CD4-positive, alpha-beta memory T cell (primary cell): ENCODE measurements at regions not wholly inside any gene's neighbourhood (a gene's known extent, or its start where the extent isn't known, plus 50 kb on each side); places are given as distances from the start of the nearest gene placed in this dataset.

Experiments
- CTCF ChIA-PET: fragments of 350-600 bp; sonication (Branson Sonifier 250); formaldehyde crosslinking; loops from one replicate; lab custom pipeline; 2021; ENCODE audit warnings: inconsistent platforms; ENCODE audit not compliant: partially characterized antibody; lab: Charles Lee
- POLR2A ChIA-PET: fragments of 350-600 bp; sonication (Branson Sonifier 250); formaldehyde crosslinking; loops from one replicate; lab custom pipeline; 2021; ENCODE audit not compliant: partially characterized antibody; lab: Charles Lee
- DNase-seq, 5 donors: peaks; one replicate each; pipeline versions ENCODE4 v3.0.0 to v3.0.0-alpha.2; 2020 to 2022; ENCODE audit warnings: mixed read lengths in 1 of 5
- H3K27ac ChIP-seq: one replicate; pipeline ENCODE4 v1.7.0; 2013; ENCODE audit warnings: low read depth, low read length
- H3K27me3 ChIP-seq: 2 replicates; pipeline ENCODE4 v1.7.0; 2013; ENCODE audit warnings: mild to moderate bottlenecking, low read length, moderate library complexity; ENCODE audit not compliant: insufficient read depth
- H3K36me3 ChIP-seq: 2 replicates; pipeline ENCODE4 v1.7.0; 2013; ENCODE audit warnings: mild to moderate bottlenecking, low read length, moderate library complexity; ENCODE audit not compliant: insufficient read depth
- H3K4me1 ChIP-seq: 2 replicates; pipeline ENCODE4 v1.7.0; 2013; ENCODE audit warnings: mild to moderate bottlenecking, low read length, moderate library complexity; ENCODE audit not compliant: insufficient read depth
- H3K4me3 ChIP-seq, 2 donors: one replicate each; pipeline ENCODE4 v1.7.0; 2013; ENCODE audit warnings: low read length in 2 of 2, mild to moderate bottlenecking in 1 of 2
- H3K9me3 ChIP-seq, 2 donors: one replicate each; pipeline ENCODE4 v1.7.0; 2013; ENCODE audit warnings: low read length in 2 of 2, control low read depth in 1 of 2; ENCODE audit not compliant: control insufficient read depth in 1 of 2
- H3K27ac Mint-ChIP-seq, 7 donors: one replicate each; pipeline ENCODE4 v1.8.0; 2020 to 2021; ENCODE audit warnings: mixed read lengths in 7 of 7, mild to moderate bottlenecking in 6 of 7, inconsistent platforms in 3 of 7, moderate library complexity in 3 of 7
- H3K27me3 Mint-ChIP-seq, 2 donors: one replicate each; pipeline ENCODE4 v1.8.0; 2020 to 2021; ENCODE audit warnings: mixed read lengths in 2 of 2
- H3K36me3 Mint-ChIP-seq, 2 donors: one replicate each; pipeline ENCODE4 v1.8.0; 2020 to 2021; ENCODE audit warnings: mixed read lengths in 2 of 2, inconsistent platforms in 1 of 2, mild to moderate bottlenecking in 1 of 2
- H3K4me1 Mint-ChIP-seq, 4 donors: one replicate each; pipeline ENCODE4 v1.8.0; 2020 to 2021; ENCODE audit warnings: mixed read lengths in 4 of 4, mild to moderate bottlenecking in 1 of 4
- H3K4me3 Mint-ChIP-seq, 8 donors: one replicate each; pipeline ENCODE4 v1.8.0; 2020 to 2021; ENCODE audit warnings: mixed read lengths in 8 of 8, mild to moderate bottlenecking in 7 of 8, moderate library complexity in 6 of 8, inconsistent platforms in 3 of 8
- H3K9me3 Mint-ChIP-seq, 8 donors: one replicate each; pipeline ENCODE4 v1.8.0; 2020 to 2021; ENCODE audit warnings: mixed read lengths in 8 of 8, mild to moderate bottlenecking in 5 of 8, inconsistent platforms in 3 of 8, moderate library complexity in 1 of 8
- intact Hi-C: fragments of 100-400 bp; cut with micrococcal nuclease; formaldehyde crosslinking; loops from one replicate; pipeline ENCODE4 v1.15.1; 2023

DNA sequence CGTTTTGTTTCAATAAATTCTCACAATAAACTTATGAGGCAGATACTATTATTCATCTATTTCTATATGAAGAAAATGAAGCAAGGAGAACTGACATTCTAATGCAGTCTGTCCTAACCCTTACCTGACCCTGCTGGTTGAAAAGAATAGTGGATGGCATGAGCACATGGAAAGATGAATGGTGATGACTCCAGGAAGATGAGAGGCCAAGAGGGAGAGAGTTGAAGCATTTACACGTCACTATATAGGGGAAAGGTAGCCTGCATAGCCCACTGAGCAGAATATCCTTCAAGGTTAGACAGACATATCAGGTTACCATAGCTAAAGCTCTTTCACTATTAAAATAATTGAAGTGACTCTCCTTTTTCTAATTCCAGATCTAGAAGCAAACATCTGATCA lies 163.9 kb upstream of the CDK1 start:
- Mint-ChIP-seq H3K4me1 (peaks cover 18 to 39% (median 28%) of the 10 kb centered on the region in 4 donors), H3K27me3 (no peaks in the 10 kb centered on the region), H3K4me3 (no peak overlapping the region), H3K36me3 (peaks cover 15 to 21% of the 10 kb centered on the region in 2 donors), H3K27ac (no peak overlapping the region), H3K9me3 (no peaks in the 10 kb centered on the region)
- Histone ChIP-seq H3K4me3 (no peak overlapping the region), H3K9me3 (no peaks in the 10 kb centered on the region), H3K36me3 (no peaks in the 10 kb centered on the region), H3K27ac (no peak overlapping the region), H3K27me3 (no peaks in the 10 kb centered on the region), H3K4me1 (no peaks in the 10 kb centered on the region)
- CTCF ChIA-PET, result interaction anchor here (1.2 kb wide), 1 partner anchor 11 kb away, joined by 3 read pairs; no protein-coding TSS in a partner anchor
- intact Hi-C loops, result no loop called here
- POLR2A ChIA-PET, result no interaction called here
- DNase-seq, result no peak

DNA sequence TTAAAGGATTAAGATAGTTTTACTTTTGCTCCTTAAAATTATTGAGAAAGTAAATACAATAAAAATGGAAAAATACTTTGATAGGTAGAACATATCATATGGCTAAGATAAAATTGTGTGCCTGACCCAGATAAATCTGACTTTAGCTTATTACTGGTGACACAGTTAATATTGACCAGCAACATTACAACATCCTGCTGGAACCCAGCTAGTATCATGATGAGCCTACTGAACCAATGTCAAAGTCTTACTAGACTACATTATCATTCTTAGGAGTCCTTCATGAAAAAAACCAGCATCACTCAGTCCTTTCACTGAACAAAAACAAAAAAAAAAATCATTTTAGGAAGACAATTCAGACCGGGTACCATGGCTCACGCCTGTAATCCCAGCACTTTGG lies 164.8 kb upstream of the CDK1 start:
- intact Hi-C loops, result no loop called here
- Mint-ChIP-seq H3K4me1 (peaks cover 14 to 37% (median 24%) of the 10 kb centered on the region in 4 donors), H3K9me3 (no peaks in the 10 kb centered on the region), H3K27ac (no peak overlapping the region), H3K36me3 (peaks cover 18 to 28% of the 10 kb centered on the region in 2 donors), H3K4me3 (no peak overlapping the region), H3K27me3 (no peaks in the 10 kb centered on the region)
- H3K4me1 ChIP-seq, result no peaks in the 10 kb centered on the region
- H3K27me3 ChIP-seq, result no peaks in the 10 kb centered on the region
- DNase-seq, result no peak
- H3K27ac ChIP-seq, result no peak overlapping the region
- H3K9me3 ChIP-seq, result no peaks in the 10 kb centered on the region
- H3K36me3 ChIP-seq, result no peaks in the 10 kb centered on the region
- ChIA-PET CTCF (interaction anchor here (1.2 kb wide), 1 partner anchor 10 kb away, joined by 3 read pairs; no protein-coding TSS in a partner anchor), POLR2A (no interaction called here)
- H3K4me3 ChIP-seq, result no peak overlapping the region

DNA sequence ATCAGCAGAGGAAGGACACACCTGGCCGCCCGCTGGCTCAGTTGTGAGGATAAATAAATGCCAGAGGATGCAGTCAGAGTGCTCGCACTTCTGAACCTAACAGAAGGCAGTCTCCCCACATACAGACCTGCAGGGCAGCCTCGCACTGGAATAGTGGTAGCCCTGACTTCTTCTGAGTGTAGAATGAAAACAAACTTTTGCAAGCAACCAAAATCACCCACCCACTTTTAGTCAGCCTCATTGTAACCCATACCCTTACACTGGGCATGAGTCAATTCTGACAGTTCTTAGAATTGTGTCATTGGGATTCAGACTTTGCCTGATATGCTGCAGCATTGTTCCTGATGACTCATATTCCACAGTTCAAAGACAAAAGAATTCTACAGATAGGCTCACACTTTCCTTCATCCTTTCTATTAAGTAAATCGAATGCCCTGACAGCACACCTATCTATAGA lies 167.0 kb upstream of the CDK1 start:
- Mint-ChIP-seq H3K27me3 (no peaks in the 10 kb centered on the region), H3K4me1 (peaks cover 12 to 34% (median 20%) of the 10 kb centered on the region in 4 donors), H3K36me3 (peaks cover 18 to 35% of the 10 kb centered on the region in 2 donors), H3K9me3 (no peaks in the 10 kb centered on the region), H3K4me3 (no peak overlapping the region), H3K27ac (peak overlapping the region in 2 of 7 donors; percentile 15 to 32)
- Histone ChIP-seq H3K36me3 (no peaks in the 10 kb centered on the region), H3K9me3 (no peaks in the 10 kb centered on the region), H3K27me3 (no peaks in the 10 kb centered on the region), H3K4me3 (no peak overlapping the region), H3K27ac (no peak overlapping the region), H3K4me1 (no peaks in the 10 kb centered on the region)
- POLR2A ChIA-PET, result no interaction called here
- no peak for DNase-seq
- intact Hi-C loops, result no loop called here
- CTCF ChIA-PET, result no interaction called here

DNA sequence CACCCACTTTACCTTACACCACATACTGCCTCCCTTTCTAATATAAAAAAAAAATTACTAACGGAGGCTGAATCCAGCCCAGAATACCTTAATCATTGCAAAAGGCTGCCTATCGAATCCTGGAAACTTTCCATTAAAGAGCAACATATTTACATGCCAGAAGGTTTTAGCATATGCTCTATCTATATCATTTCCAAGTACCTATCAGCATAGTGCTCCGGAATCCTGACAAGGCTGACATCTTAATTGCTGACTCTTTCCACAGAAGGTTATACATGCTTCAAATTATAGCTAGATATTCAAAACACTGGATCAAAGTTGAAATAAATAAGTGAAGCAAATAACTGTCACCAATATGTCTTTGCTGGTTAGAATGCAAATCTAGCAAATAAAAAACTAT lies 170.9 kb upstream of the CDK1 start:
- Mint-ChIP-seq H3K9me3 (no peaks in the 10 kb centered on the region), H3K4me3 (no peak overlapping the region), H3K27me3 (no peaks in the 10 kb centered on the region), H3K27ac (no peak overlapping the region), H3K4me1 (peaks cover 13 to 28% (median 21%) of the 10 kb centered on the region in 4 donors), H3K36me3 (peaks cover 13 to 31% of the 10 kb centered on the region in 2 donors)
- Histone ChIP-seq H3K9me3 (no peaks in the 10 kb centered on the region), H3K4me1 (no peaks in the 10 kb centered on the region), H3K4me3 (no peak overlapping the region), H3K36me3 (no peaks in the 10 kb centered on the region), H3K27ac (no peak overlapping the region), H3K27me3 (no peaks in the 10 kb centered on the region)
- intact Hi-C loops, result no loop called here
- no peak for DNase-seq
- ChIA-PET CTCF (interaction anchor here (1.6 kb wide), 1 partner anchor 165 kb away, joined by 3 read pairs; no protein-coding TSS in a partner anchor), POLR2A (no interaction called here)

DNA sequence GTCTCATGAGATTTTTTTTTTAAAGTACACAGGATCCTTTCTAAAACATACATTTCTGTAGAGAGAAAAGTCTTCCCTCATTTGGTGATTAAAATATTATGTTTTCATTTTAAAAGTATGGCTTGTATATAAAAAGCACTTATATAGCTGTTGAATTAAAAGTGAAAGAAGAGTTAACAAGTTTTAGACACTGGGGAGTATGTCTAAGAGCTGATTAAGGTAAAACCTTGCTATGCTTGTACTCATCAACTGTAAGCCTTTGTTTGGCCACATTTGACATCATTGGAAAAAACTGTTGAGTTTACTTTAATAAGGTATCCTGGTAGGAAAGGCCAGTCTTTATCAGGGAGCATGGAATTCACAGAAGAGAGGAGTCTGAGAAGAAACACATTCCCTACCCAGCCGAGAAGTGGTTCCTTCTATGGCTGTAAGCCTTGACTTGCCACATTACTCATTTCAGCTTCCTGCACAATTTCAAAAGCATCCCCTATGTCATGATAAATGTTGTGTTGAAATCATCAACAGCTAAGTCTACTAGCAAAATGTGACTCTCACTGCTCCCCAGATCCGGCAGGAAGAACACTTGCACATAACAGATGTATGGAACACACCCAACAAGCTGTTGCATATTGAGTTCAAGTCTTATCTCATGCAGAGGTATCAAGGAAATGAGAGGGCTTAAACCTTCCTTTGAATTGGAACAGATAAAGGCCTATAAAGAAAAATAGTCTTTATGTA lies 171.8 kb upstream of the CDK1 start:
- intact Hi-C loops, result no loop called here
- POLR2A ChIA-PET, result interaction anchor here (1.1 kb wide), 1 partner anchor 125 kb away, joined by 3 read pairs; no protein-coding TSS in a partner anchor
- CTCF ChIA-PET, result no interaction called here

DNA sequence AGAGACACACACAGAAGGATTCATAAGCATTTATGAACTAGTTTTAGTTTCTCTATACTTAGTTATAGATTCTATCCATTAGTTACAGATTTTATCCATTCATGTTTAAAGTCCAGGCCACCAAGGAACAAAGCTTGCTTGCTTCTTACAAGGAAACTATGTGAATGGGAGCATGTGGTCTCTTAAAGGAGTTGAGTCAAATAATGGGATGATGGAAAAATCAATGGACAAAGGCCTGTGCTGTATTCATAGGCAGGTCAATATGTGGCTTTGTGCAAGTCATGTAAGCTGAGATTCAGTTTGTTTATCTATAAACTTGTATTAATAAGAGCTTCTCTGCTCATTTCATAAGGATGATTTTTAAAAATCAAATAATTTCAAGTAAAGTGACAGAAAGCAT lies 172.8 kb upstream of the CDK1 start:
- Mint-ChIP-seq H3K4me1 (peaks cover 5 to 19% (median 11%) of the 10 kb centered on the region in 4 donors), H3K9me3 (no peaks in the 10 kb centered on the region), H3K27ac (no peak overlapping the region), H3K36me3 (peaks cover 5 to 18% of the 10 kb centered on the region in 2 donors), H3K27me3 (no peaks in the 10 kb centered on the region), H3K4me3 (no peak overlapping the region)
- no peak overlapping the region for H3K27ac ChIP-seq
- no peak for DNase-seq
- H3K4me1 ChIP-seq, result no peaks in the 10 kb centered on the region
- no peaks in the 10 kb centered on the region for H3K36me3 ChIP-seq
- ChIA-PET POLR2A (no interaction called here), CTCF (no interaction called here)
- no peaks in the 10 kb centered on the region for H3K27me3 ChIP-seq
- intact Hi-C loops, result no loop called here
- H3K9me3 ChIP-seq, result no peaks in the 10 kb centered on the region
- H3K4me3 ChIP-seq, result no peak overlapping the region

More for the DNA sequence above, 171.8 kb upstream of the CDK1 start:
- Mint-ChIP-seq H3K4me1 (peaks cover 7 to 24% (median 16%) of the 10 kb centered on the region in 4 donors), H3K9me3 (no peaks in the 10 kb centered on the region), H3K27me3 (no peaks in the 10 kb centered on the region), H3K4me3 (no peak overlapping the region), H3K27ac (peak overlapping the region in 1 of 7 donors; percentile 22), H3K36me3 (peaks cover 7 to 24% of the 10 kb centered on the region in 2 donors)
- DNase-seq, result no peak
- H3K9me3 ChIP-seq, result no peaks in the 10 kb centered on the region
- H3K27me3 ChIP-seq, result no peaks in the 10 kb centered on the region
- no peaks in the 10 kb centered on the region for H3K4me1 ChIP-seq
- no peak overlapping the region for H3K27ac ChIP-seq
- H3K4me3 ChIP-seq, result no peak overlapping the region
- H3K36me3 ChIP-seq, result no peaks in the 10 kb centered on the region

DNA sequence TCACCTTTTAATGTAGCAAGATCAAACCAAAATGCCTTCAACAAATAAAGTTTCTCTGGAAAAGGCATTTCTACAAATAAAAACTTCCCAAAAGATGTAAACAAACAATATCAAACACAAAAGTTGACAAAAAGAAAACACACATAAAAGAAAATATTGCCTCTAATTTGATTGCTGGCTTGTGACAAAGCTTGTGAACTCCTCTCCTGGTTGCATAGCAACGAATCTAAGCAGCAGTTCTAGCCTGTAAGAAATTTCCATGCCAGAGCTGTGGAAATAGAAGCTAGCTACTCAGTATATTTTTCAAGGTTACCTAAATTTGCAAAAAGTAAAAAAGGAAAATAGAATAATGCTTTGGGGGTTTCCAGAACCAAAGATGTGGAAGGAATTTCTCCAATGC lies 173.9 kb upstream of the CDK1 start:
- H3K4me1 Mint-ChIP-seq, result peaks cover 5 to 17% (median 11%) of the 10 kb centered on the region in 4 donors
- no peak overlapping the region for H3K27ac ChIP-seq
- intact Hi-C loops, result no loop called here
- no peaks in the 10 kb centered on the region for H3K4me1 ChIP-seq
- no peak for DNase-seq
- H3K36me3 Mint-ChIP-seq, result peaks cover 3 to 14% of the 10 kb centered on the region in 2 donors
- H3K9me3 ChIP-seq, result no peaks in the 10 kb centered on the region
- no peaks in the 10 kb centered on the region for H3K27me3 Mint-ChIP-seq
- no peak overlapping the region for H3K27ac Mint-ChIP-seq
- H3K9me3 Mint-ChIP-seq, result no peaks in the 10 kb centered on the region
- H3K36me3 ChIP-seq, result no peaks in the 10 kb centered on the region
- H3K27me3 ChIP-seq, result no peaks in the 10 kb centered on the region
- POLR2A ChIA-PET, result interaction anchor here (0.7 kb wide), 1 partner anchor 18 kb away, joined by 3 read pairs; no protein-coding TSS in a partner anchor
- CTCF ChIA-PET, result no interaction called here
- H3K4me3 Mint-ChIP-seq, result no peak overlapping the region
- H3K4me3 ChIP-seq, result no peak overlapping the region
